Natural killer cell treated with Interleukin-12 subunit alpha and Interleukin-12 subunit beta and Interleukin-15 and Interleukin-18, amount 100 ng/mL, for 72 hours (primary cell): ENCODE measurements at regions not wholly inside any gene's neighbourhood (a gene's known extent, or its start where the extent isn't known, plus 50 kb on each side); places are given as distances from the start of the nearest gene placed in this dataset.

Experiments
- ATAC-seq, 2 donors: fragments of 150-1000 bp; cut with Tn5 transposase in 1 of 2; sonication (Bioruptor Pico), chemical (Tn5 transposase) in 1 of 2; 2 replicates each; pipeline ENCODE4 v1.10.0; 2021
- DNase-seq: peaks from one replicate; pipeline ENCODE4 v3.0.0; 2022; ENCODE audit warnings: low spot score
- H3K27ac Mint-ChIP-seq, 2 donors: 1 replicate in 1 of 2; 2 replicates in 1 of 2; pipeline ENCODE4 v1.8.0; 2022; ENCODE audit warnings: mixed read lengths in 2 of 2, mild to moderate bottlenecking in 1 of 2, moderate library complexity in 1 of 2
- H3K27me3 Mint-ChIP-seq, 2 donors: 1 replicate in 1 of 2; 2 replicates in 1 of 2; pipeline ENCODE4 v1.8.0; 2022; ENCODE audit warnings: mixed read lengths in 2 of 2
- H3K36me3 Mint-ChIP-seq: one replicate; pipeline ENCODE4 v1.8.0; 2022; ENCODE audit warnings: mixed read lengths
- H3K4me1 Mint-ChIP-seq, 2 donors: 1 replicate in 1 of 2; 2 replicates in 1 of 2; pipeline ENCODE4 v1.8.0; 2022; ENCODE audit warnings: low read depth in 2 of 2, mixed read lengths in 2 of 2, mild to moderate bottlenecking in 1 of 2
- H3K4me3 Mint-ChIP-seq: one replicate; pipeline ENCODE4 v1.8.0; 2022; ENCODE audit warnings: mixed read lengths
- H3K9me3 Mint-ChIP-seq: 2 replicates; pipeline ENCODE4 v1.8.0; 2022; ENCODE audit warnings: mixed read lengths

- peaks cover 5% of the 10 kb centered on the region for H3K36me3 Mint-ChIP-seq
- H3K4me1 Mint-ChIP-seq = no peaks in the 10 kb centered on the region
- DNase-seq (no peak), ATAC-seq (no peak)
- H3K9me3 Mint-ChIP-seq = peaks cover 8% of the 10 kb centered on the region
- no peak overlapping the region for H3K4me3 Mint-ChIP-seq
- no peak overlapping the region for H3K27ac Mint-ChIP-seq
- H3K27me3 Mint-ChIP-seq = no peaks in the 10 kb centered on the region
Observed at GRCh38 chr13:68128297-68128915, 898.3 kb upstream of the PCDH9 start.

- DNase-seq = no peak
Observed at GRCh38 chr13:68125087-68125480, 894.9 kb upstream of the PCDH9 start.

GRCh38 chr13:68124437-68125086 lies 894.4 kb upstream of the PCDH9 start:
- DNase-seq = no peak
- no peak for ATAC-seq
- Mint-ChIP-seq H3K4me1 (no peaks in the 10 kb centered on the region), H3K27me3 (no peaks in the 10 kb centered on the region), H3K9me3 (peaks cover 8% of the 10 kb centered on the region), H3K36me3 (peaks cover 5% of the 10 kb centered on the region), H3K27ac (no peak overlapping the region), H3K4me3 (no peak overlapping the region)

More at GRCh38 chr13:68125087-68125480, 894.9 kb upstream of the PCDH9 start:
- H3K36me3 Mint-ChIP-seq = peaks cover 5% of the 10 kb centered on the region
- H3K9me3 Mint-ChIP-seq = peaks cover 8% of the 10 kb centered on the region
- ATAC-seq = no peak
- H3K27ac Mint-ChIP-seq = no peak overlapping the region
- H3K4me1 Mint-ChIP-seq = no peaks in the 10 kb centered on the region
- no peak overlapping the region for H3K4me3 Mint-ChIP-seq
- H3K27me3 Mint-ChIP-seq = no peaks in the 10 kb centered on the region

GRCh38 chr13:68110178-68110768 lies 880.1 kb upstream of the PCDH9 start:
- Mint-ChIP-seq H3K36me3 (no peaks in the 10 kb centered on the region), H3K4me1 (no peaks in the 10 kb centered on the region), H3K9me3 (peaks cover 10% of the 10 kb centered on the region), H3K4me3 (no peak overlapping the region), H3K27me3 (no peaks in the 10 kb centered on the region), H3K27ac (no peak overlapping the region)
- ATAC-seq (no peak), DNase-seq (no peak)

- H3K9me3 Mint-ChIP-seq = peaks cover 12% of the 10 kb centered on the region
- no peak overlapping the region for H3K4me3 Mint-ChIP-seq
- no peaks in the 10 kb centered on the region for H3K4me1 Mint-ChIP-seq
- ATAC-seq (no peak), DNase-seq (no peak)
- H3K36me3 Mint-ChIP-seq = no peaks in the 10 kb centered on the region
- H3K27ac Mint-ChIP-seq = no peak overlapping the region
- H3K27me3 Mint-ChIP-seq = no peaks in the 10 kb centered on the region
Observed at GRCh38 chr13:68107667-68108066, 877.5 kb upstream of the PCDH9 start.

- Mint-ChIP-seq H3K36me3 (peaks cover 4% of the 10 kb centered on the region), H3K27ac (no peak overlapping the region), H3K9me3 (peaks cover 18% of the 10 kb centered on the region), H3K27me3 (no peaks in the 10 kb centered on the region), H3K4me1 (no peaks in the 10 kb centered on the region), H3K4me3 (no peak overlapping the region)
- DNase-seq (no peak), ATAC-seq (no peak)
Observed at GRCh38 chr13:68099631-68100030, 869.5 kb upstream of the PCDH9 start.

GRCh38 chr13:68081061-68081460 lies 850.9 kb upstream of the PCDH9 start:
- Mint-ChIP-seq H3K4me3 (no peak overlapping the region), H3K27me3 (no peaks in the 10 kb centered on the region), H3K4me1 (no peaks in the 10 kb centered on the region), H3K27ac (no peak overlapping the region), H3K36me3 (no peaks in the 10 kb centered on the region), H3K9me3 (peaks cover 14% of the 10 kb centered on the region)
- DNase-seq (no peak), ATAC-seq (no peak)

GRCh38 chr13:68078874-68079273 lies 848.7 kb upstream of the PCDH9 start:
- H3K36me3 Mint-ChIP-seq = no peaks in the 10 kb centered on the region
- H3K4me3 Mint-ChIP-seq = no peak overlapping the region
- H3K27me3 Mint-ChIP-seq = no peaks in the 10 kb centered on the region
- ATAC-seq = no peak
- H3K27ac Mint-ChIP-seq = no peak overlapping the region
- peaks cover 17% of the 10 kb centered on the region for H3K9me3 Mint-ChIP-seq
- H3K4me1 Mint-ChIP-seq = no peaks in the 10 kb centered on the region
- no peak for DNase-seq

- no peaks in the 10 kb centered on the region for H3K27me3 Mint-ChIP-seq
- ATAC-seq = no peak
Observed at GRCh38 chr13:68078469-68078868, 848.3 kb upstream of the PCDH9 start.

GRCh38 chr13:68076046-68076445 lies 845.9 kb upstream of the PCDH9 start:
- DNase-seq (no peak), ATAC-seq (no peak)
- no peaks in the 10 kb centered on the region for H3K36me3 Mint-ChIP-seq

More at GRCh38 chr13:68078469-68078868, 848.3 kb upstream of the PCDH9 start:
- no peak for DNase-seq
- Mint-ChIP-seq H3K36me3 (no peaks in the 10 kb centered on the region), H3K27ac (no peak overlapping the region), H3K4me3 (no peak overlapping the region), H3K4me1 (no peaks in the 10 kb centered on the region), H3K9me3 (peaks cover 17% of the 10 kb centered on the region)

GRCh38 chr13:68066879-68067513 lies 836.9 kb upstream of the PCDH9 start:
- H3K27ac Mint-ChIP-seq = no peak overlapping the region
- no peak for ATAC-seq
- H3K27me3 Mint-ChIP-seq = no peaks in the 10 kb centered on the region
- peaks cover 18% of the 10 kb centered on the region for H3K9me3 Mint-ChIP-seq
- H3K4me3 Mint-ChIP-seq = no peak overlapping the region
- H3K4me1 Mint-ChIP-seq = no peaks in the 10 kb centered on the region
- DNase-seq = no peak
- no peaks in the 10 kb centered on the region for H3K36me3 Mint-ChIP-seq

More at GRCh38 chr13:68076046-68076445, 845.9 kb upstream of the PCDH9 start:
- Mint-ChIP-seq H3K27me3 (no peaks in the 10 kb centered on the region), H3K4me1 (no peaks in the 10 kb centered on the region), H3K4me3 (no peak overlapping the region), H3K27ac (no peak overlapping the region), H3K9me3 (peaks cover 21% of the 10 kb centered on the region)

- H3K9me3 Mint-ChIP-seq = peaks cover 9% of the 10 kb centered on the region
- no peak overlapping the region for H3K4me3 Mint-ChIP-seq
- H3K27ac Mint-ChIP-seq = no peak overlapping the region
- no peaks in the 10 kb centered on the region for H3K27me3 Mint-ChIP-seq
- DNase-seq (no peak), ATAC-seq (no peak)
- no peaks in the 10 kb centered on the region for H3K4me1 Mint-ChIP-seq
- no peaks in the 10 kb centered on the region for H3K36me3 Mint-ChIP-seq
Observed at GRCh38 chr13:68064001-68064770, 834.0 kb upstream of the PCDH9 start.

- H3K27ac Mint-ChIP-seq = no peak overlapping the region
- H3K9me3 Mint-ChIP-seq = peaks cover 4% of the 10 kb centered on the region
- ATAC-seq (no peak), DNase-seq (no peak)
- H3K27me3 Mint-ChIP-seq = no peaks in the 10 kb centered on the region
- no peak overlapping the region for H3K4me3 Mint-ChIP-seq
- no peaks in the 10 kb centered on the region for H3K36me3 Mint-ChIP-seq
- H3K4me1 Mint-ChIP-seq = no peaks in the 10 kb centered on the region
Observed at GRCh38 chr13:68063181-68063580, 833.0 kb upstream of the PCDH9 start.
